HUES64 (cell line): ENCODE measurements at regions not wholly inside any gene's neighbourhood (a gene's known extent, or its start where the extent isn't known, plus 50 kb on each side); places are given as distances from the start of the nearest gene placed in this dataset.
"Not testable (repeated sequence)": the region's sequence is repeated elsewhere in the genome, so short reads cannot be mapped to it uniquely, and the experiment has no call there.

Experiments
- H3K27ac ChIP-seq: 2 replicates; pipeline ENCODE4 v1.7.0; 2013; ENCODE audit warnings: low read depth, low read length, inconsistent platforms
- H3K27me3 ChIP-seq: 2 replicates; pipeline ENCODE4 v1.6.1; 2013; ENCODE audit warnings: mild to moderate bottlenecking, low read length; ENCODE audit not compliant: insufficient read depth
- H3K36me3 ChIP-seq: 2 replicates; pipeline ENCODE4 v1.6.1; 2013; ENCODE audit warnings: mild to moderate bottlenecking, low read length; ENCODE audit not compliant: insufficient read depth
- H3K4me1 ChIP-seq: 2 replicates; pipeline ENCODE4 v1.6.1; 2013; ENCODE audit warnings: mild to moderate bottlenecking, low read length, moderate library complexity; ENCODE audit not compliant: insufficient read depth
- H3K4me3 ChIP-seq: 2 replicates; pipeline ENCODE4 v1.5.1; 2013; ENCODE audit warnings: mild to moderate bottlenecking, low read length, moderate library complexity
- H3K9ac ChIP-seq: 2 replicates; pipeline ENCODE4 v1.6.1; 2013; ENCODE audit warnings: mild to moderate bottlenecking, low read depth, low read length
- H3K9me3 ChIP-seq: 2 replicates; pipeline ENCODE4 v1.6.1; 2013; ENCODE audit warnings: low read depth, low read length; ENCODE audit not compliant: insufficient read depth
- WGBS: fragments of 150-250, 120-280 bp; methylation state at CpG from one replicate; pipeline ENCODE4 v1.1.7; 2013; ENCODE audit warnings: missing lambda C conversion rate; 5-methylcytosine and 5-hydroxymethylcytosine counted together

DNA sequence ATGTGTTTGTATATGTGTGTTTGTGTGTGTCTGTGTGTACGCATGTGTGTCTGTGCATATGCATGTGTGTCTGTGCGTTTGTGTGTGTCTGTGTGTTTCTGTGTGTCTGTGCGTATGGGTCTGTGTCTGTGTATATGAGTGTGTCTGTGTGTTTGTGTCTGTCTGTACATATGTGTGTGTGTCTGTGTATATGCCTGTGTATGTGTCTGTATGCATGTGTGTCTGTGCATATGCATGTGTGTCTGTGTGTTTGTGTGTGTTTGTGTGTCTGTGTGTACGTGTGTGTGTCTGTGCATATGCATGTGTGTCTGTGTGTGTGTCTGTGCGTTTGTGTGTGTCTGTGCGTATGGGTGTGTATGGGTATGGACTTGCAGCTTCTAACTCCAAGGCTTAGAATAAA lies 174.0 kb upstream of the NOX3 start:
- H3K4me1 ChIP-seq = peaks cover 20% of the 10 kb centered on the region
- no peaks in the 10 kb centered on the region for H3K36me3 ChIP-seq
- no peak overlapping the region for H3K9ac ChIP-seq
- H3K9me3 ChIP-seq = no peaks in the 10 kb centered on the region
- WGBS = 70% methylated on average over 4 of the region's 6 CpGs
- H3K4me3 ChIP-seq = no peak overlapping the region
- H3K27me3 ChIP-seq = no peaks in the 10 kb centered on the region
- H3K27ac ChIP-seq = no peak overlapping the region

DNA sequence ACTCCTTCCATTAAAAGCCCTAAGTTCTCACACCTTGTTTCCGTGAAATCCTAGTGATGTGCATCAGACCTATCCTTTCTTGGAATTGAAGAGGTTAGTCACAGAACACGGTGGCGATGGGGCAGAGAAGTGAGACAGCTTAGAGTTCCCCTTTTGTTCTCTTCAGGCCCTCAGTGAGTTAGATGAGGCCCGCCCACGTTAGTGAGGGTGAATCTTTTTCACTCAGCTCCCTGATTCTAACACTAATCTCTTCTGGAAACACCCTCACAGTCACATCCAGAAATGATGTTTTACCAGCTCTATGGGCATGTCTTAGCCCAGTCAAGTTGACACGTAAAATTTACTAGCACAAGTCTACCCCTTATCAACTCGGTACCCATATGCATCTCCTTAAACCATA lies 172.7 kb upstream of the NOX3 start:
- no peaks in the 10 kb centered on the region for H3K36me3 ChIP-seq
- no peak overlapping the region for H3K27ac ChIP-seq
- no peaks in the 10 kb centered on the region for H3K27me3 ChIP-seq
- H3K4me3 ChIP-seq = no peak overlapping the region
- no peaks in the 10 kb centered on the region for H3K9me3 ChIP-seq
- no peak overlapping the region for H3K9ac ChIP-seq
- H3K4me1 ChIP-seq = peaks cover 13% of the 10 kb centered on the region
- 87% methylated on average over 7 of the region's 7 CpGs for WGBS

- not testable (repeated sequence) for H3K9ac ChIP-seq, H3K9me3 ChIP-seq, H3K36me3 ChIP-seq, H3K27ac ChIP-seq, H3K4me3 ChIP-seq, H3K27me3 ChIP-seq
- 92% methylated on average over 3 of the region's 4 CpGs for WGBS
- peaks cover 19% of the 10 kb centered on the region for H3K4me1 ChIP-seq
These were observed 172.1 kb upstream of the NOX3 start for GRCh38 chr6:155627722-155628212.

DNA sequence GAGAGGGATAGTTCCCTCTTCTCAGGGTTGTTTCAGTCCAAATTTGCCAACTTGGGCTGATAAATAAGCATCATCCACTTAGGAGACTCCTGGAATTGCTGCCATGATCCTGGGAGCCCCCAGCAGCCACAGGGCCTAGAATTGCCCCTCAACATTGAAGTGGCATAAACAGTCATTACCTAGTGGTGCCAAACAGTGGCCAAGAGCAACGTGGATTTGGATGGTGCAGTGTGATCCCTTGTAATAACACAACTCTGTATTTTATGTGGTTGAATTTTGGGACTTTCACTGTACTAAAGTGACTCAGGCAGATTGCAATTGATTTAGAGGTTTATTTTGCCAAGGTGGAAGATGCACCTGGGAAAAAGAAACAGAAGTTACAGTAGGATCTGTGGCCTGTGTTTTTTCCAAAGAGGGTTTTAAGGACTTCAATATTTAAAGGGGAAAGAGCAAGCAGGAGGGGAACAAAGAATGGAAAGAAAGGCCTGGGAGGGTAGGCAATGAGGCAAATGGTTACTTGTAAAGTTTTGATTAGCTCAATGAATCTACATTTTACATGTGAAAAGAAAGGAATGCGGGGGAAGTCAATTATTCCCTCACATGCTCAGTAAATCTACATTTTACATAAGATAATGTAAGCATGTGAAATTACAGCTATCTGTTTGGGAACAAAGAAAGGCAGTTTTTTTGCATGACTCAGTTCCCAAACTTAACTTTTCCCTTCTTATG lies 168.0 kb upstream of the NOX3 start:
- no peaks in the 10 kb centered on the region for H3K27me3 ChIP-seq
- peak overlapping the region; percentile 4; the same call in 1 of the 2 replicates for H3K4me3 ChIP-seq
- H3K4me1 ChIP-seq = peaks cover 20% of the 10 kb centered on the region
- H3K9me3 ChIP-seq = no peaks in the 10 kb centered on the region
- H3K27ac ChIP-seq = peak overlapping the region; percentile 98
- H3K36me3 ChIP-seq = no peaks in the 10 kb centered on the region
- 24% methylated on average over 1 of the region's 2 CpGs for WGBS
- H3K9ac ChIP-seq = peak overlapping the region; percentile 69

- H3K36me3 ChIP-seq = no peaks in the 10 kb centered on the region
- no peaks in the 10 kb centered on the region for H3K27me3 ChIP-seq
- peaks cover 77% of the 10 kb centered on the region for H3K9me3 ChIP-seq
- H3K4me3 ChIP-seq = no peak overlapping the region
- 50% methylated on average over 2 of the region's 4 CpGs for WGBS
- no peak overlapping the region for H3K9ac ChIP-seq
- no peaks in the 10 kb centered on the region for H3K4me1 ChIP-seq
- H3K27ac ChIP-seq = no peak overlapping the region
These were observed 159.0 kb upstream of the NOX3 start for GRCh38 chr6:155614606-155615005.

DNA sequence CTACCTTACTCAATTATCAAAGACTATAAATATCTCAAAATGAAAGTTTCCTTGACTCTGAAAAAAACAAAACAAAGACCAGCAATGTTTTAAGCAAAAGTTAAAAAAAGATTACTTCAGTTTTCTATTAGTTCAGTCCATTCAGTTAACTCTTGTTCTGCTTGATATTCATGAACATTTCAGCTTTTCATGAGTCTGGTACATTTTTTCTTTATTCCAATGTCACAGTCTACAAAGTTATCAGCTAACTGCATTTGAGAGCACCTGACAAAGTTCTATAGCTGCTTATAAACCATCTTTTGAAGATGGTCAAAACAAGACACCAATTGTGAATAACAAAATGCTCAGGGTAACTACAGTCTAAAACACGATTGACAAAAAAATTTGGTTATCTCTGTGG lies 156.1 kb upstream of the NOX3 start:
- Histone ChIP-seq H3K9me3 (peaks cover 67% of the 10 kb centered on the region), H3K4me3 (no peak overlapping the region), H3K36me3 (no peaks in the 10 kb centered on the region), H3K27me3 (no peaks in the 10 kb centered on the region), H3K4me1 (no peaks in the 10 kb centered on the region), H3K27ac (no peak overlapping the region), H3K9ac (no peak overlapping the region)
- WGBS = no CpG with 5 or more reads among the region's 1 CpG

- Histone ChIP-seq H3K4me3 (no peak overlapping the region), H3K9me3 (peaks cover 3% of the 10 kb centered on the region; the same call in 1 of the 2 replicates), H3K36me3 (no peaks in the 10 kb centered on the region), H3K9ac (no peak overlapping the region), H3K27ac (no peak overlapping the region), H3K27me3 (no peaks in the 10 kb centered on the region), H3K4me1 (peaks cover 9% of the 10 kb centered on the region; the same call in 1 of the 2 replicates)
- 95% methylated on average over 2 of the region's 3 CpGs for WGBS
These were observed 149.4 kb upstream of the NOX3 start for GRCh38 chr6:155604991-155605390.

DNA sequence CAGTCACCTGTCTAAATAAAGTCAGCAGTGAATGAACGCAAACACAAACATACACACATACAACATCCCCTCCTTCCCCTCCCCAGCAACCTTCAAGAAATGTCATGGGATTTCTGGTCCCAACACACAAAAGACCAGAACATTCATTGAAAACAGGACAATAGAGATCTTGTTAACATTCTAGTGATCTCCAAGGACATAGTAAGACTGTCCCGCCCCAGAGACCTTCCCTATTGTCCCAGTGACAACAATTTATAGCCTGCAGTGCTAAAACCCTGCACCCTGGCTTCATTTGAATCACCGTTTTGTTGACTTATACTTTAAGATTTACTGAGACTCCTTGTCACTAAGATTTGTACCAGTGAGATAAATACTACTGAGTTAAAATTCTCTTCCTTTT lies 143.9 kb upstream of the NOX3 start:
- H3K36me3 ChIP-seq = no peaks in the 10 kb centered on the region
- no peaks in the 10 kb centered on the region for H3K9me3 ChIP-seq
- 34% methylated on average over 3 of the region's 3 CpGs for WGBS
- peaks cover 17% of the 10 kb centered on the region; the same call in 1 of the 2 replicates for H3K4me1 ChIP-seq
- no peak overlapping the region for H3K27ac ChIP-seq
- no peak overlapping the region for H3K4me3 ChIP-seq
- H3K27me3 ChIP-seq = no peaks in the 10 kb centered on the region
- no peak overlapping the region for H3K9ac ChIP-seq

DNA sequence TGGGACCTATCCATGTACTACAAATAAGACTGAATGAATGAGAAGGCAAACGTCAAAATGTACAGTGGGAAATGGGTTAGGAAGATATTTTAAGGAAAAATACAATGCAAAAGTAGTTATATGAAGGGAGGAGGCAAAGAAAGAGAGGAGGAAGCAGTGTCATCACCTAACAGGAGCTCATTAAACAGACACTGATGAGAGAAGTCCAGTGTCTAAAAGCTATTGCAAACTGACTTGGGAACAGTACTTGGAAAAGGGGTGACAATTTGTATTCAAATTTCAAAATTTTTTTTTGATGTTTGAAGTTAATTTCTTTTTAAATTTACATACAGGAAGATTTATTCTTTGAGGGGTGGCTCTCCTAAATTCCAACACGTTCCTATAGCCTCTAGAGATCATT lies 143.5 kb upstream of the NOX3 start:
- H3K27me3 ChIP-seq = no peaks in the 10 kb centered on the region
- no peaks in the 10 kb centered on the region for H3K9me3 ChIP-seq
- H3K9ac ChIP-seq = no peak overlapping the region
- no peaks in the 10 kb centered on the region for H3K36me3 ChIP-seq
- peaks cover 17% of the 10 kb centered on the region; the same call in 1 of the 2 replicates for H3K4me1 ChIP-seq
- no peak overlapping the region for H3K4me3 ChIP-seq
- no peak overlapping the region for H3K27ac ChIP-seq
- WGBS = 58% methylated on average over 2 of the region's 2 CpGs

DNA sequence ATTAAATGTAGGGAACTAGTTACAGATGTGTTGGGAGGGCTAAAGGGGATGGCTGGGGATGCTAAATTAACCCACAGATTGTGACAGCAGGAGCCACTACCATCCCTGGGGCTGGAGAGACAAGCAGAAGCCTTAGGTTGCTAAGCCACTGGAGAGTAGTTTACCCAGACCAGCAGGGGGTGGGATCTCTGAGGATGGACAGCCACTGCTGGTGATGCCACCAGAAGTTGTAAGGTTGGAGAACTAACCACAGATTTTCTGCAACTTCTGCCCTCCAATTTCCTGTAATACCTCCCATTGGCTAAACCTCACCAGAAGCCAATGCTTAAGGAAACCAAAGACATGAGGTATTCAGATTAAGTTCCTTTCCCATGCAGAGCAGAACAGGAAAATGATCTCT lies 139.6 kb upstream of the NOX3 start:
- H3K9ac ChIP-seq = no peak overlapping the region
- H3K27me3 ChIP-seq = no peaks in the 10 kb centered on the region
- no peaks in the 10 kb centered on the region for H3K36me3 ChIP-seq
- H3K9me3 ChIP-seq = no peaks in the 10 kb centered on the region
- peaks cover 14% of the 10 kb centered on the region; the same call in 1 of the 2 replicates for H3K4me1 ChIP-seq
- H3K27ac ChIP-seq = no peak overlapping the region
- H3K4me3 ChIP-seq = no peak overlapping the region

DNA sequence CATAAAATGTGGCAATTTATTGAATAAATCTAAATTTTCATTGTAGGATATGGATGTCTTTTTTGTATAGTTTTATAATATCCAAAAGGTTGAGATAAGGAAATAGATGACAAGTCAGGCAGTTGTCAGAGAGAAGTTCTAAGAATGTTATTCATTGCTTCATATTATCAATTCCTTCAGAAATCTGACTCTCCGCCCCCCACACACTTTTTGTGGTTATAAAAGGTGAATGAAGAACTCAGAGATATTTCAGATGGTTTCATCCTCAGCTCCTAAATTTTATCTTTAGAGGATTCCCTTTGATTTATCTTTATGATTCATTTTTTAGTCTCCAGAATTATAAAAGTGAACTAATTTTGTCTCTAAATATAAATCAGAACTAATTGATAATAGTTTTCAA lies 136.1 kb upstream of the NOX3 start:
- H3K36me3 ChIP-seq = no peaks in the 10 kb centered on the region
- no peaks in the 10 kb centered on the region for H3K4me1 ChIP-seq
- H3K27me3 ChIP-seq = no peaks in the 10 kb centered on the region
- no peak overlapping the region for H3K9ac ChIP-seq
- H3K27ac ChIP-seq = no peak overlapping the region
- H3K9me3 ChIP-seq = no peaks in the 10 kb centered on the region
- no peak overlapping the region for H3K4me3 ChIP-seq
- WGBS = no CpG with 5 or more reads among the region's 1 CpG

- H3K4me3 ChIP-seq = no peak overlapping the region
- WGBS = 96% methylated on average over 2 of the region's 2 CpGs
- H3K27ac ChIP-seq = no peak overlapping the region
- no peak overlapping the region for H3K9ac ChIP-seq
- H3K9me3 ChIP-seq = no peaks in the 10 kb centered on the region
- no peaks in the 10 kb centered on the region for H3K36me3 ChIP-seq
- no peaks in the 10 kb centered on the region; the same call in 1 of the 2 replicates for H3K4me1 ChIP-seq
- H3K27me3 ChIP-seq = no peaks in the 10 kb centered on the region
These were observed 133.6 kb upstream of the NOX3 start for GRCh38 chr6:155589190-155589589.
